ENCODE measurements at regions not wholly inside any gene's neighbourhood (a gene's known extent, or its start where the extent isn't known, plus 50 kb on each side); places are given as distances from the start of the nearest gene placed in this dataset.

- BruUV-seq (replicated peaks): no TSS peak
- Histone ChIP-seq H2AFZ (ENCODE audit: low read length) (no peak overlapping the region), H3K36me3 (ENCODE audit: insufficient read depth, low read length) (no peaks in the 10 kb centered on the region), H3K27ac (ENCODE audit: low read depth, low read length, poor library complexity, severe bottlenecking) (no peak overlapping the region), H3K4me1 (ENCODE audit: insufficient read depth, low read length, poor library complexity, severe bottlenecking) (no peaks in the 10 kb centered on the region), H4K20me1 (ENCODE audit: insufficient read depth, low read length) (no peaks in the 10 kb centered on the region), H3K4me3 (ENCODE audit: low read depth, low read length, poor library complexity, severe bottlenecking) (no peak overlapping the region), H3K4me2 (ENCODE audit: low read length) (no peak overlapping the region), H3K9me2 (ENCODE audit: insufficient read depth, low read length) (no peaks in the 10 kb centered on the region), H3K9me3 (ENCODE audit: low read length) (no peaks in the 10 kb centered on the region), H3K79me2 (ENCODE audit: insufficient read depth, low read depth, low read length) (no peaks in the 10 kb centered on the region)
- TF ChIP-seq CTCF (conservative IDR thresholded peaks at IDR 0.05; ENCODE audit: low read length) (no peak), EZH2phosphoT487 (IDR thresholded peaks at IDR 0.05; ENCODE audit: borderline replicate concordance, low read depth, low read length) (no peak)
- ChIA-PET CTCF (ENCODE audit: unreplicated experiment) (no interaction called here), POLR2A (no interaction called here)
- DNase-seq (ENCODE audit: low spot score): no peak
- intact Hi-C loops (cut with micrococcal nuclease; ENCODE audit: unreplicated experiment): no loop called here
Measured at GRCh38 chr13:104376588-104376987, 1310.4 kb upstream of the SLC10A2 start.

- intact Hi-C loops (cut with micrococcal nuclease; ENCODE audit: unreplicated experiment): no loop called here
- Histone ChIP-seq H3K9me3 (ENCODE audit: low read length) (no peaks in the 10 kb centered on the region), H2AFZ (ENCODE audit: low read length) (no peak overlapping the region), H3K79me2 (ENCODE audit: insufficient read depth, low read depth, low read length) (no peaks in the 10 kb centered on the region), H3K27ac (ENCODE audit: low read depth, low read length, poor library complexity, severe bottlenecking) (no peak overlapping the region), H4K20me1 (ENCODE audit: insufficient read depth, low read length) (no peaks in the 10 kb centered on the region), H3K4me1 (ENCODE audit: insufficient read depth, low read length, poor library complexity, severe bottlenecking) (no peaks in the 10 kb centered on the region), H3K4me3 (ENCODE audit: low read depth, low read length, poor library complexity, severe bottlenecking) (no peak overlapping the region), H3K9me2 (ENCODE audit: insufficient read depth, low read length) (no peaks in the 10 kb centered on the region), H3K36me3 (ENCODE audit: insufficient read depth, low read length) (no peaks in the 10 kb centered on the region), H3K4me2 (ENCODE audit: low read length) (no peak overlapping the region)
- POLR2A ChIA-PET: no interaction called here
- TF ChIP-seq EZH2phosphoT487 (IDR thresholded peaks at IDR 0.05; ENCODE audit: borderline replicate concordance, low read depth, low read length): no peak
- TF ChIP-seq CTCF (conservative IDR thresholded peaks at IDR 0.05; ENCODE audit: low read length): no peak
- CTCF ChIA-PET (ENCODE audit: unreplicated experiment): no interaction called here
- no TSS peak for BruUV-seq (replicated peaks)
- DNase-seq (ENCODE audit: low spot score): no peak
Measured at GRCh38 chr13:104375614-104376013, 1309.4 kb upstream of the SLC10A2 start.

GRCh38 chr13:104372095-104372655, 1306.0 kb upstream of the SLC10A2 start:
- ChIA-PET CTCF (ENCODE audit: unreplicated experiment) (no interaction called here), POLR2A (no interaction called here)
- Histone ChIP-seq H3K4me2 (ENCODE audit: low read length) (no peak overlapping the region), H3K27ac (ENCODE audit: low read depth, low read length, poor library complexity, severe bottlenecking) (no peak overlapping the region), H4K20me1 (ENCODE audit: insufficient read depth, low read length) (no peaks in the 10 kb centered on the region), H3K9me2 (ENCODE audit: insufficient read depth, low read length) (no peaks in the 10 kb centered on the region), H2AFZ (ENCODE audit: low read length) (no peak overlapping the region), H3K4me1 (ENCODE audit: insufficient read depth, low read length, poor library complexity, severe bottlenecking) (no peaks in the 10 kb centered on the region), H3K36me3 (ENCODE audit: insufficient read depth, low read length) (no peaks in the 10 kb centered on the region), H3K9me3 (ENCODE audit: low read length) (no peaks in the 10 kb centered on the region), H3K4me3 (ENCODE audit: low read depth, low read length, poor library complexity, severe bottlenecking) (no peak overlapping the region), H3K79me2 (ENCODE audit: insufficient read depth, low read depth, low read length) (no peaks in the 10 kb centered on the region)
- BruUV-seq (replicated peaks): no TSS peak
- intact Hi-C loops (cut with micrococcal nuclease; ENCODE audit: unreplicated experiment): no loop called here
- TF ChIP-seq CTCF (conservative IDR thresholded peaks at IDR 0.05; ENCODE audit: low read length): no peak
- TF ChIP-seq EZH2phosphoT487 (IDR thresholded peaks at IDR 0.05; ENCODE audit: borderline replicate concordance, low read depth, low read length): no peak
- DNase-seq (ENCODE audit: low spot score): no peak

Measured in OCI-LY7 (cell line).